ENCODE measurements at regions not wholly inside any gene's neighbourhood (a gene's known extent, or its start where the extent isn't known, plus 50 kb on each side); places are given as distances from the start of the nearest gene placed in this dataset.

DNA sequence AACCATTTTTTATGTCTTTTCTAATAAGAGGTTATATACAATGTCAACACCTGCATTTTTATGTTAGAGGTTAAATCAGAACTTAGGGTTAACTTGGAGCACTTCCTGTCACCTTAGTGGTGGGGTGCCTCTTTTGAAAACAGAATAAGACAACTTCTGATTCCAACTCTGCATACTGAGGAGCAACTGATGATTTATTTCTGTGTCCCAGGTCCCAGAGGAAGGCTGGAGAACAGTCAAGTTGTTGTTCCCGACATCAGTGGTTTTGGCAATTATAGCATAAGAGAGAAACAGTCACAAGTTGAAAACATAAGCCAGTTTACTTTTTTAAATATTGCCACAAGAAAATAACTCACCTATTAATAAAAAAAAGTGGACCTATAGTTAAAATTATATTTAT, 871.0 kb upstream of the ADAMTS5 start:
- ATAC-seq: no peak
- Mint-ChIP-seq H3K27me3 (no peaks in the 10 kb centered on the region), H3K4me3 (no peak overlapping the region), H3K9me3 (ENCODE audit: low read depth) (no peaks in the 10 kb centered on the region), H3K36me3 (no peaks in the 10 kb centered on the region), H3K27ac (no peak overlapping the region), H3K4me1 (no peaks in the 10 kb centered on the region)
- CTCF ChIA-PET: no interaction called here
- no peak for DNase-seq

DNA sequence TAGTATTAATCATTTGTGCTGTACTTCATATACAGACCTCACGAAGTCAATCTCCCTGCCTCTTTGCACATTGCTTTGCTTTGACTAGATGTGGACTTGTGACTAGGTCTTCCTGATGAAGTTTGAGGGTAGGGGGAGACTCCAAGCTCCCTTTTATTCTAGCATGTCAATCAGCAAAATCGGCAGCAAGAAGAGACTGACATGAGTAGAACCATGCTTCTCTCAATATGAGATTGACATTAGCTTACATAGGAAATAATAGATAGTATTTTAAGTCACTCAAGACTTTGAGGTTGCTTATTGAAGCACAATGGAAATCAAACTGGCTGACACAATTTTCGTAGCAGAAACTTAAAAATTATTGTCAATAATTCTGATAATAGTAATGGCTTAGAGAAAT, 866.4 kb upstream of the ADAMTS5 start:
- Mint-ChIP-seq H3K4me1 (no peaks in the 10 kb centered on the region), H3K27ac (no peak overlapping the region), H3K36me3 (no peaks in the 10 kb centered on the region), H3K9me3 (ENCODE audit: low read depth) (peaks cover 6% of the 10 kb centered on the region), H3K27me3 (no peaks in the 10 kb centered on the region), H3K4me3 (no peak overlapping the region)
- ATAC-seq (no peak), DNase-seq (no peak)
- CTCF ChIA-PET: no interaction called here

DNA sequence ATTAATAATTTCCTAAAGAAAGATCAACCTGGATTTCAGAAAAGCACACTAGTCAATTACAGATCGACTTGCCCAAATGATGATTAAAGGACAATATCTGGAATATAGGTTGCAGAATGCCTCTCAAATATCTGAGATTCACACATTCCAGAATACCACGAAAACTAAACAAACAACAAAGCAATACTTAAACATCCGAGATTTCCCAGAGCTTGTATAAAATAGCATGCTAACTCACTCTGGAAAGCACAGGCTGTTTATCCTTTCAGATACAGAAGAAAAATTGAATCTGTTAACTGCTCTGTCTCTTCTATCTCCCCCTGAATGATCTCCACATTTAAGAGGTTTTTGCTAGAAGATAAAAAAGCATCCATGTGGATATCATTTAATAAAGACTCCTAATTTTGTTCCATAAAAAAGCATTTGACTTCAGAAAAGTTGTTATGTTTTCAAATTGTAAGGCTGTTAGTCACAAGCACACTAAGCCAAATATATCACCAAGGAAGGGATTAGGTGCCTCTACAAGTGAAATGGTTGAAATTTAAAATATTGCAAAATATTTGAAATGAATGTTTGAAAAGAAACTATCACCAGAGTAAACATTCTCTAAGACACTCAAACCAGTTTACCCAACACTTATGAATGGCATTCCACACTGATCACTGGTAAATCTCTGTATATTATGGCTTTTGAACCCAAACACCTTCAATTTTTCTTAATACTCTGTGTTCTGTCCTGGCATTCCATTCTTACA, 865.1 kb upstream of the ADAMTS5 start:
- H3K9me3 Mint-ChIP-seq (ENCODE audit: low read depth): peaks cover 9% of the 10 kb centered on the region
- no peaks in the 10 kb centered on the region for H3K36me3 Mint-ChIP-seq
- no peak overlapping the region for H3K4me3 Mint-ChIP-seq
- no peak for ATAC-seq
- DNase-seq: no peak
- H3K27ac Mint-ChIP-seq: no peak overlapping the region
- H3K27me3 Mint-ChIP-seq: no peaks in the 10 kb centered on the region
- H3K4me1 Mint-ChIP-seq: no peaks in the 10 kb centered on the region
- CTCF ChIA-PET: no interaction called here

DNA sequence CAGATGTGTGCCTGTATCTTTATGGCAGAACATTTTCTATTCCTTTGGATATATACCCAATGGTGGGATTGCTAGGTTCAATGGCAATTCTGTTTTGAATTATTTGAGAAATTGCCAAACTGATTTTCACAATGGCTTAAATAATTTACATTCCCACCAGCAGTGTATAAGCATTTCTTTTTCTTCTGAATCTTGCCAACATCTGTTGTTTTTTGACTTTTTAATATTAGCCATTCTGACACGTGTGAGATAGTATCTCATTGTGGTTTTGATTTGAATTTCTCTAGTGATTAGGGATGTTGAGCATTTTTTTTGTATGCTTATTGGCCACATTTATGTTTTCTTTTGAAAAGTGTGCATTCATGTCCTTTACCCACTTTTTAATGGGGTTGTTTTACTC, 864.3 kb upstream of the ADAMTS5 start:
- Mint-ChIP-seq H3K36me3 (no peaks in the 10 kb centered on the region), H3K27ac (no peak overlapping the region), H3K9me3 (ENCODE audit: low read depth) (peaks cover 12% of the 10 kb centered on the region), H3K4me3 (no peak overlapping the region), H3K27me3 (no peaks in the 10 kb centered on the region), H3K4me1 (no peaks in the 10 kb centered on the region)
- CTCF ChIA-PET: no interaction called here
- ATAC-seq (no peak), DNase-seq (no peak)

DNA sequence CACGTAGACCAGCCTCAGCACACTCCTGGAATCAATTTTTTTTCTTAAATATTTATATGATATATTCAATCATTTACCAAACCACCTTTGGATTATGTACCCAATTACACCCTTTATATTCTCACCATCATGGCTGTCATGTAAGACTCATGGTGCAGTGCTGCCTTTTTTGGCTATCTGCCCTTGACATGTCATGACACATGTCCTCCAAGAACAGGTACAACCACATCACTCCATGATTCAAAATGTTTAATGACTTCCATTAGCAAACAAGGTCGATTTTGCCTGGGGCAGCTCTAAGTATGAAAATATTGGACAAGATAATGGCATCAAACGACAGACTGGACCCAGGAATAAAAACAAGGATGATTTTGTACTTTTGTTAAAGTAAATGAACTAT, 861.1 kb upstream of the ADAMTS5 start:
- Mint-ChIP-seq H3K36me3 (no peaks in the 10 kb centered on the region), H3K9me3 (ENCODE audit: low read depth) (peaks cover 15% of the 10 kb centered on the region), H3K27me3 (no peaks in the 10 kb centered on the region), H3K4me1 (no peaks in the 10 kb centered on the region), H3K4me3 (no peak overlapping the region), H3K27ac (no peak overlapping the region)
- no peak for DNase-seq
- ATAC-seq: no peak
- CTCF ChIA-PET: no interaction called here

DNA sequence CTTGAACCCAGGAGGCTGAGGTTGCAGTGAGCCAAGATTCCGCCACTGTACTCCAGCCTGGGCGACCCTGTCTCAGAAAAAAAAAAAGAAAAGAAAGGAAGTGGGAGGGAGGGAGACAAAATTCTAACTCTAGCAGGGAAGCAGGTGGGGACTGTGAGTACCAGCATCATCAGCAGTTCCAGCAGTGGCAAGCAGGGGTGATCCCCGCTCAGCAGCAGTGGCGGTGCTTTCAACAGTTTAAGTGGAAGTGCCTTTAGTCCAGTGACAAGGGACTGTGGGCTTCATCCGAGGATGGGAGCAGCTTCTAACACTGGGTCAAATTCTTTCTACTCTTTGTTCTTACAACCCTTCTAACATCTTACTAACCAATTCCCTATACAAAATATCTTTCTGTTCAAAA, 858.1 kb upstream of the ADAMTS5 start:
- CTCF ChIA-PET: no interaction called here
- ATAC-seq (no peak), DNase-seq (no peak)
- H3K27ac Mint-ChIP-seq: no peak overlapping the region
- H3K4me1 Mint-ChIP-seq: no peaks in the 10 kb centered on the region
- H3K9me3 Mint-ChIP-seq (ENCODE audit: low read depth): peaks cover 19% of the 10 kb centered on the region
- no peaks in the 10 kb centered on the region for H3K27me3 Mint-ChIP-seq
- no peaks in the 10 kb centered on the region for H3K36me3 Mint-ChIP-seq
- no peak overlapping the region for H3K4me3 Mint-ChIP-seq

DNA sequence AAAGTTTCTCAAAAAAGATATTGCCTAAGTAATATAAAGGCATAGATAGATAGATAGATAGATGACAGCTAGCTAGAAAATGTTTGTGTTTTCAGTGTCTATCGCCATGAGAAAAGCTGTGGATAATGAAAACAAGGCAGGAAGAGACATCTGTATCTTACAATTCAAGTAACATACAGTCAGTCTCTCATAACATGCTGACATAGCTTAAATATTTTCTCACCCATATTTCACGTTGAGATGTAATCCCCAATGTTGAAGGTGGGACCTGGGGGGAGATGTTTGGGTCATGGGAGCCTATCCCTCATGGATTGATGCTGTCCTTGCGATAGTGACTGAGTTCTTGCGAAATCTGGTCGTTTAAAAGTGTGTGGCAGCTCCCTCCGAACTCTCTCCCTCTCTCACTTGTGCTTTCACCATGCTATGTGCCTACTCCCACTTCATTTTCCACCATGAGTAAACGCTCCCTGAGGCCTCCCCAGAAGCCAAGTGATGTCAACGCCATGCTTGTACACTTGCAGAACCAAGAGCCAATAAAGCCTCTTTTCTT, 856.8 kb upstream of the ADAMTS5 start:
- CTCF ChIA-PET: no interaction called here
- DNase-seq (no peak), ATAC-seq (no peak)
- peaks cover 15% of the 10 kb centered on the region for H3K9me3 Mint-ChIP-seq (ENCODE audit: low read depth)
- H3K36me3 Mint-ChIP-seq: no peaks in the 10 kb centered on the region
- no peaks in the 10 kb centered on the region for H3K4me1 Mint-ChIP-seq
- no peak overlapping the region for H3K4me3 Mint-ChIP-seq
- no peaks in the 10 kb centered on the region for H3K27me3 Mint-ChIP-seq
- no peak overlapping the region for H3K27ac Mint-ChIP-seq

DNA sequence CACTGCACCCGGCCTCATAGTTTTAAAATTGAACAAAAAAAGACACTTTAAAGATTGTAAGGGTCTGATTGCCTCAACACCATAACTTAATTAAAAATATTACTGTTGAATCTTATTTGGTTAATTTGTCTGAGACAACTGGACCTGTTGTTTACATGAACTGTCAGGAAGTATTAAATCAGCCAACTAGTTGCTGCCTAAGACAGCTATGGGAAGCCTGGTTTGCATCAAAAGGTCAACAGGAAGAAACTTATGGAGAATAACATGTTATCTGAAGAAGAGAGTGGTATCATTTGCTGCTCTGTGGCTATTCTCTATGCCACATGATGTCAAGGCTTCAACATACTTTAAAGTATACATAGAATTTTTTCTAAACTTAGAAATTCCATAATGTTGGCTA, 853.5 kb upstream of the ADAMTS5 start:
- H3K27me3 Mint-ChIP-seq: no peaks in the 10 kb centered on the region
- H3K27ac Mint-ChIP-seq: no peak overlapping the region
- no peak for ATAC-seq
- no peak for DNase-seq
- no peak overlapping the region for H3K4me3 Mint-ChIP-seq
- peaks cover 4% of the 10 kb centered on the region for H3K9me3 Mint-ChIP-seq (ENCODE audit: low read depth)
- CTCF ChIA-PET: no interaction called here
- no peaks in the 10 kb centered on the region for H3K4me1 Mint-ChIP-seq
- H3K36me3 Mint-ChIP-seq: no peaks in the 10 kb centered on the region

DNA sequence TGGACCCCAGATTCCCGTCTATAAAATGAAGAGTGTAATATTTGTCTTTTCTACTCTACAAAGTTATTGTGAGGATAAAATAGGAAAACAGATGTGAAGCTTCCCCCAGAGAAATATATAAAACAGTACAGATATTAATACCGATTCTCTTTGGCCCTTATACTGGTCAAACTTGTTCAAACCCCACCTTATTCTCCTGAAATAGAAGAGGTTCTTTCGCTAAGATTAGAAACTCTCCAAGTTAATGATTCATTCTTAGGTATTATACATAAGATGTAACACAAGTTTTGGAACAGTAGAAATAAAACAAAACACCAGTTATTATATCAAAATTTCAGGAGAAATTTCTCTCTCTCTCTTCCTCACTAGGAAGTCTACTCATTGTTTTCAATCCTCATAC, 852.4 kb upstream of the ADAMTS5 start:
- H3K4me3 Mint-ChIP-seq: no peak overlapping the region
- no peak overlapping the region for H3K27ac Mint-ChIP-seq
- H3K27me3 Mint-ChIP-seq: no peaks in the 10 kb centered on the region
- H3K9me3 Mint-ChIP-seq (ENCODE audit: low read depth): peaks cover 9% of the 10 kb centered on the region
- DNase-seq (no peak), ATAC-seq (no peak)
- H3K36me3 Mint-ChIP-seq: no peaks in the 10 kb centered on the region
- CTCF ChIA-PET: no interaction called here
- H3K4me1 Mint-ChIP-seq: no peaks in the 10 kb centered on the region

DNA sequence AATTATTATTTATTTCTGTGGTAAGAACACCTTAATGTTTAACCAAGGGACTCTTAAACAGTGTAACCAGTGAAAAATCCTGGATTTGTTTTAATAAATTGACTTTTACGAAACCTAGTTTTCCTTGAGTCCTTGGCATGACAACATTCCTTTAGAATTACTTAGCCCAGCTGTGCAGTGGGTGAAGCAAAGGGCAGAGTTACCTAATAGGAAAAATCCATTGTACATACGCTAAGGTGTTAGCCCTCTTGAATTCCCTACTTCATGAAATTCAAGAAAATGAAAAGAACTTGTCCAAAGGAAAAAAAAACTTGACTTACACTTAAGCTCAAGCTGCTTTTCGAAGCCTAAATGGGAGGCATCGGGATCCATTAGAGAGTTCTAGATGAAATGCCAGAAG, 852.0 kb upstream of the ADAMTS5 start:
- CTCF ChIA-PET: no interaction called here
- Mint-ChIP-seq H3K27ac (no peak overlapping the region), H3K27me3 (no peaks in the 10 kb centered on the region), H3K4me1 (no peaks in the 10 kb centered on the region), H3K36me3 (no peaks in the 10 kb centered on the region), H3K4me3 (no peak overlapping the region), H3K9me3 (ENCODE audit: low read depth) (peaks cover 9% of the 10 kb centered on the region)
- ATAC-seq: no peak
- DNase-seq: no peak

DNA sequence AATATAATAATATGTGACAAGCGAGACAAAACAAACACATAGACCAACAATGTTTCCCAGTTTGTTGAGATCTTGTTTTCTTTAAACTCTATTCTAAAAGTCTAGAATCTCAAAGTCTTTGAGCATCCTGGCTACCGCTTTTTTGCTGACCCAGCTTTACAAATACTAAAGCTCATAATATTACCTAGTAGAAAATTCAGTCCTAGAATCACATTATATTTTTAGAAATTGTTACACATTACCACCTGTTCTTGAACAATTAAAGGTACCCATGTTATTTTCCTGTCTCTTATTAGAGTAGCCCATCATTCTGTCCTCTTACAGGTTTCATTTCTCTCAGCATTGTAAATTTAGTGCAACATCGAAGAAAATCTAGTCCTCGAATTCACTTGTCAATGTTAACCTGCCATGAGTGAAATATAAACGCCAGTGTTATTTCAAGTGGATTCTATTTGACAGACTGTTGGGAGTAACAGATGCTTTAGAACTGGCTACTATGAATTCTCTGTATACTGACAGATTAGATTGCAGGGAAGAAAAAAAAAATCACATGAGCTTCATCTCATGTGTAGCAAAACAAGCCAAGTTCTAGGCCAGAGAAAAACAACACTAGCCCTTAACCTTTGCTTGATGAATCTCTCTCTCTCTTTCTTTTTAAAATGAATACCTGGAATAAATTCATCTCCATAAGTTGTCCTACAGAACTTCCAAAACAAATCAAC, 851.2 kb upstream of the ADAMTS5 start:
- CTCF ChIA-PET: no interaction called here
- H3K4me3 Mint-ChIP-seq: no peak overlapping the region
- DNase-seq (no peak), ATAC-seq (no peak)
- no peaks in the 10 kb centered on the region for H3K36me3 Mint-ChIP-seq
- H3K4me1 Mint-ChIP-seq: no peaks in the 10 kb centered on the region
- peaks cover 9% of the 10 kb centered on the region for H3K9me3 Mint-ChIP-seq (ENCODE audit: low read depth)
- no peak overlapping the region for H3K27ac Mint-ChIP-seq
- no peaks in the 10 kb centered on the region for H3K27me3 Mint-ChIP-seq

DNA sequence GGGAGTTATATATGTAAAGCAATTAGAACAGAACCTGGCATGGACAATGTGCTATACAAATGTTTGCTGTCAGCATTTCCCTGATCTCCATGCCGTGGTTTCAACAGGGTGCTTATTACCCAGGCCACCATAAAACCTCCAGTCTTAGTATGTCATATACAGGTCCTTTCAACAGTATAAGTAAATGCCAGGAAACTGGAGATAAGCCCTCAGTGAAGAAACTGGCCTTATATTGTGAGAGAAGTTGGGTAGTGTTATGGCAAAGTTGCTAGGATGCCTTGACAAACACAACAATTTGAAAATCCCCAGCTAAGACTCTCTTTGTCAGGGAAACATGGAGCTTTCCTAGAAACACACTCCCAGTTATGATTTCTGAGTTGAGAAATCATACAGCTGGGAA, 850.2 kb upstream of the ADAMTS5 start:
- H3K27ac Mint-ChIP-seq: no peak overlapping the region
- no peaks in the 10 kb centered on the region for H3K27me3 Mint-ChIP-seq
- CTCF ChIA-PET: no interaction called here

DNA sequence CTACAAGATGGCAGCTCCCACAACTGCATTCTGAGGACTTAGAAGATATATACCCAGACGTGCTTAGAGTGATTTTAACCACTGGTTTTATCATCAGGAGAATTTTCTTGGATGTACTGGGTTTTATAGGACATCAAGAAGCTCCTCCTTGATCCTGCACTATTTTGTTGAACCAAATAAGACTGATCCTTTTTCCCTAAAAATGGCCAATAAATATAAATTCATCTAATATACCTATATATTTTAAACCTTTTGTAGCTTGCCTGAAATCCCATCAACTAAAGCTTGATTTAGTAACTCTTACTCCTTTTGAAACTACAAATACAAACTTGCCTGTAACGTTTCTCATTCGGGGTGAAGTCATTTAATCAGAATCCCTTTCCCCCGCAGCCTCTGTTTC, 849.4 kb upstream of the ADAMTS5 start:
- CTCF ChIA-PET: no interaction called here
- Mint-ChIP-seq H3K4me3 (no peak overlapping the region), H3K4me1 (no peaks in the 10 kb centered on the region), H3K27me3 (no peaks in the 10 kb centered on the region), H3K9me3 (ENCODE audit: low read depth) (peaks cover 5% of the 10 kb centered on the region), H3K27ac (no peak overlapping the region), H3K36me3 (no peaks in the 10 kb centered on the region)
- no peak for ATAC-seq
- no peak for DNase-seq

More for the DNA sequence above, 850.2 kb upstream of the ADAMTS5 start:
- DNase-seq (no peak), ATAC-seq (no peak)
- H3K36me3 Mint-ChIP-seq: no peaks in the 10 kb centered on the region
- H3K9me3 Mint-ChIP-seq (ENCODE audit: low read depth): peaks cover 5% of the 10 kb centered on the region
- H3K4me1 Mint-ChIP-seq: no peaks in the 10 kb centered on the region
- H3K4me3 Mint-ChIP-seq: no peak overlapping the region

DNA sequence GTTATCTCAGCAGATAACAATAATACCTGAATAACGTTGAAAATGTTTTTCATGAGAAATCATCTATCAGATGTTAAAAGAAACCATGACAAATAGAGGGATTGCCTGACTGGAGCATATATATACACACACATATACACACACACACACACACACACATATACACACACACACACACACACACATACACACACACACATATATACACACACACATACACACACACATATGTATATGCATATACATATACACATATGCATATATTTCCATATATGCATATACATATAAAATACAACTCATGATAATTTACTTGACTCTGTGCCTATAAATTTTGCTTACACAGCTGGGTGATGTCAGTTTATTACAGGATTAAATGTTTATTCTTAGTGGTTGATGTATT, 847.3 kb upstream of the ADAMTS5 start:
- H3K36me3 Mint-ChIP-seq: no peaks in the 10 kb centered on the region

More for the DNA sequence above, 847.3 kb upstream of the ADAMTS5 start:
- H3K27me3 Mint-ChIP-seq: no peaks in the 10 kb centered on the region
- no peaks in the 10 kb centered on the region for H3K4me1 Mint-ChIP-seq
- no peak overlapping the region for H3K27ac Mint-ChIP-seq
- no peak overlapping the region for H3K4me3 Mint-ChIP-seq
- CTCF ChIA-PET: no interaction called here
- peaks cover 5% of the 10 kb centered on the region for H3K9me3 Mint-ChIP-seq (ENCODE audit: low read depth)
- no peak for ATAC-seq
- no peak for DNase-seq

All from activated CD8-positive, alpha-beta memory T cell treated with anti-CD3 and anti-CD28 coated beads, Interleukin-2, amount 10 ng/mL, durations not matched to agents 7 days and 5 days (primary cell).